ENCODE measurements at regions not wholly inside any gene's neighbourhood (a gene's known extent, or its start where the extent isn't known, plus 50 kb on each side); places are given as distances from the start of the nearest gene placed in this dataset.

GRCh38 chr12:124700810-124701592 lies 133.6 kb upstream of the NCOR2 start:
- H3K36me3 ChIP-seq (ENCODE audit: control insufficient read depth in 4 of 4, insufficient read depth in 3 of 4, low read depth in 1 of 4, low read length in 3 of 4): no peaks in the 10 kb centered on the region
- H3K9me3 ChIP-seq (ENCODE audit: control insufficient read depth in 4 of 4, low read length in 3 of 4): no peaks in the 10 kb centered on the region
- no peak overlapping the region for H3K27ac ChIP-seq (ENCODE audit: low read depth in 1 of 2, low read length in 2 of 2)
- no peak overlapping the region for H3K9ac ChIP-seq (ENCODE audit: low read depth in 1 of 2, low read length in 2 of 2)
- H3K4me1 ChIP-seq (ENCODE audit: control insufficient read depth in 4 of 4, insufficient read depth in 4 of 4, low read length in 3 of 4): peaks cover 0 to 8% (median 1%) of the 10 kb centered on the region in 4 donors
- H3K4me3 ChIP-seq (ENCODE audit: low read depth in 1 of 3, low read length in 3 of 3): no peak overlapping the region
- TF ChIP-seq, protein P1, sequence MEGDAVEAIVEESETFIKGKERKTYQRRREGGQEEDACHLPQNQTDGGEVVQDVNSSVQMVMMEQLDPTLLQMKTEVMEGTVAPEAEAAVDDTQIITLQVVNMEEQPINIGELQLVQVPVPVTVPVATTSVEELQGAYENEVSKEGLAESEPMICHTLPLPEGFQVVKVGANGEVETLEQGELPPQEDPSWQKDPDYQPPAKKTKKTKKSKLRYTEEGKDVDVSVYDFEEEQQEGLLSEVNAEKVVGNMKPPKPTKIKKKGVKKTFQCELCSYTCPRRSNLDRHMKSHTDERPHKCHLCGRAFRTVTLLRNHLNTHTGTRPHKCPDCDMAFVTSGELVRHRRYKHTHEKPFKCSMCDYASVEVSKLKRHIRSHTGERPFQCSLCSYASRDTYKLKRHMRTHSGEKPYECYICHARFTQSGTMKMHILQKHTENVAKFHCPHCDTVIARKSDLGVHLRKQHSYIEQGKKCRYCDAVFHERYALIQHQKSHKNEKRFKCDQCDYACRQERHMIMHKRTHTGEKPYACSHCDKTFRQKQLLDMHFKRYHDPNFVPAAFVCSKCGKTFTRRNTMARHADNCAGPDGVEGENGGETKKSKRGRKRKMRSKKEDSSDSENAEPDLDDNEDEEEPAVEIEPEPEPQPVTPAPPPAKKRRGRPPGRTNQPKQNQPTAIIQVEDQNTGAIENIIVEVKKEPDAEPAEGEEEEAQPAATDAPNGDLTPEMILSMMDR (IDR thresholded peaks at IDR 0.05; ENCODE audit: low read depth, low read length, missing input control): no peak
- TF ChIP-seq FOXA1 (IDR thresholded peaks at IDR 0.05) (no peak), REST (IDR thresholded peaks at IDR 0.05) (no peak), NR2F2 (IDR thresholded peaks at IDR 0.05) (peak; percentile 33)
- H3K27me3 ChIP-seq (ENCODE audit: control insufficient read depth in 4 of 4, insufficient read depth in 4 of 4, low read length in 3 of 4): no peaks in the 10 kb centered on the region
- no peak for DNase-seq (ENCODE audit: low spot score)
- WGBS: 85% methylated on average over 17 of the region's 17 CpGs

GRCh38 chr12:124699909-124700308 lies 132.5 kb upstream of the NCOR2 start:
- WGBS: 84% methylated on average over 14 of the region's 14 CpGs
- Histone ChIP-seq H3K27me3 (ENCODE audit: control insufficient read depth in 4 of 4, insufficient read depth in 4 of 4, low read length in 3 of 4) (no peaks in the 10 kb centered on the region), H3K4me1 (ENCODE audit: control insufficient read depth in 4 of 4, insufficient read depth in 4 of 4, low read length in 3 of 4) (peaks cover 0 to 8% (median 1%) of the 10 kb centered on the region in 4 donors), H3K9me3 (ENCODE audit: control insufficient read depth in 4 of 4, low read length in 3 of 4) (no peaks in the 10 kb centered on the region), H3K9ac (ENCODE audit: low read depth in 1 of 2, low read length in 2 of 2) (no peak overlapping the region), H3K4me3 (ENCODE audit: low read depth in 1 of 3, low read length in 3 of 3) (no peak overlapping the region), H3K36me3 (ENCODE audit: control insufficient read depth in 4 of 4, insufficient read depth in 3 of 4, low read depth in 1 of 4, low read length in 3 of 4) (no peaks in the 10 kb centered on the region), H3K27ac (ENCODE audit: low read depth in 1 of 2, low read length in 2 of 2) (no peak overlapping the region)
- TF ChIP-seq TAF1 (conservative IDR thresholded peaks at IDR 0.05) (no peak), HNF4G (IDR thresholded peaks at IDR 0.05) (no peak), SP1 (IDR thresholded peaks at IDR 0.05) (no peak), YY1 (IDR thresholded peaks at IDR 0.05) (no peak), HNF4A (conservative IDR thresholded peaks at IDR 0.05) (no peak), GABPA (IDR thresholded peaks at IDR 0.05 in 1 of 2, conservative IDR thresholded peaks at IDR 0.05 in 1 of 2) (no peak), NR2F2 (IDR thresholded peaks at IDR 0.05) (no peak), FOXA2 (IDR thresholded peaks at IDR 0.05) (no peak), EGR1 (IDR thresholded peaks at IDR 0.05; ENCODE audit: low read depth in 2 of 2) (no peak), RAD21 (IDR thresholded peaks at IDR 0.05) (no peak), REST (IDR thresholded peaks at IDR 0.05) (no peak), RXRA (IDR thresholded peaks at IDR 0.05) (no peak), FOXA1 (IDR thresholded peaks at IDR 0.05) (no peak), JUND (IDR thresholded peaks at IDR 0.05) (no peak)
- TF ChIP-seq, protein P2, sequence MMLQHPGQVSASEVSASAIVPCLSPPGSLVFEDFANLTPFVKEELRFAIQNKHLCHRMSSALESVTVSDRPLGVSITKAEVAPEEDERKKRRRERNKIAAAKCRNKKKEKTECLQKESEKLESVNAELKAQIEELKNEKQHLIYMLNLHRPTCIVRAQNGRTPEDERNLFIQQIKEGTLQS (IDR thresholded peaks at IDR 0.05): no peak
- TF ChIP-seq, protein P3, sequence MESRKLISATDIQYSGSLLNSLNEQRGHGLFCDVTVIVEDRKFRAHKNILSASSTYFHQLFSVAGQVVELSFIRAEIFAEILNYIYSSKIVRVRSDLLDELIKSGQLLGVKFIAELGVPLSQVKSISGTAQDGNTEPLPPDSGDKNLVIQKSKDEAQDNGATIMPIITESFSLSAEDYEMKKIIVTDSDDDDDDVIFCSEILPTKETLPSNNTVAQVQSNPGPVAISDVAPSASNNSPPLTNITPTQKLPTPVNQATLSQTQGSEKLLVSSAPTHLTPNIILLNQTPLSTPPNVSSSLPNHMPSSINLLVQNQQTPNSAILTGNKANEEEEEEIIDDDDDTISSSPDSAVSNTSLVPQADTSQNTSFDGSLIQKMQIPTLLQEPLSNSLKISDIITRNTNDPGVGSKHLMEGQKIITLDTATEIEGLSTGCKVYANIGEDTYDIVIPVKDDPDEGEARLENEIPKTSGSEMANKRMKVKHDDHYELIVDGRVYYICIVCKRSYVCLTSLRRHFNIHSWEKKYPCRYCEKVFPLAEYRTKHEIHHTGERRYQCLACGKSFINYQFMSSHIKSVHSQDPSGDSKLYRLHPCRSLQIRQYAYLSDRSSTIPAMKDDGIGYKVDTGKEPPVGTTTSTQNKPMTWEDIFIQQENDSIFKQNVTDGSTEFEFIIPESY (IDR thresholded peaks at IDR 0.05): no peak
- TF ChIP-seq, protein P4, sequence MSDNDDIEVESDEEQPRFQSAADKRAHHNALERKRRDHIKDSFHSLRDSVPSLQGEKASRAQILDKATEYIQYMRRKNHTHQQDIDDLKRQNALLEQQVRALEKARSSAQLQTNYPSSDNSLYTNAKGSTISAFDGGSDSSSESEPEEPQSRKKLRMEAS (IDR thresholded peaks at IDR 0.05): no peak
- TF ChIP-seq, protein P1 (IDR thresholded peaks at IDR 0.05; ENCODE audit: low read depth, low read length, missing input control): no peak
- DNase-seq (ENCODE audit: low spot score): no peak

Measured in liver (tissue), 8 donors.